ENCODE measurements at regions not wholly inside any gene's neighbourhood (a gene's known extent, or its start where the extent isn't known, plus 50 kb on each side); places are given as distances from the start of the nearest gene placed in this dataset.

DNA sequence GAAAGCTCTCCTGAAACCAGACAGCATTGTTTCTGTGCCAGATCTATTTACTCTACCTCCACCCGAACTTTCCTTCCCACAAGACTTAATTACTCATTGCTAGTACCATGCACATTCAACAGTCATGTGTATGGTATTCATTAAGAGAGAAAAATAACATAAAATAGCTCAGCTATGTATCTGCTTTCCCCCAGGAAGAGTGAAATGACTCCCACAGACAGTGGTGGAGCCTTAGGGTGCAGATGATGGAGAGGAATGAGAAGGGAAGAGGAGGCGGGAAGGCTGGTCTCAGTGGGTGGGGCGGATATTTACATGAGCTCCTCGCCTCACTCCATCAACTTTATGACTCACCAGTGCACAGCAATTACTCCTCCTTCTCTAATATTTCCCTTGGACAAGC, 724.5 kb downstream of the EPHA4 start:
- Histone ChIP-seq H3K4me3 (ENCODE audit: low read depth in 1 of 5, low read length in 5 of 5) (no peak overlapping the region), H3K27me3 (ENCODE audit: control insufficient read depth in 5 of 5, insufficient read depth in 4 of 5, low read length in 5 of 5) (peaks cover 0 to 5% (median 0%) of the 10 kb centered on the region in 5 donors), H3K9ac (ENCODE audit: low read length in 5 of 5) (no peak overlapping the region), H3K27ac (ENCODE audit: low read depth, low read length) (no peak overlapping the region), H3K36me3 (ENCODE audit: control insufficient read depth in 5 of 5, insufficient read depth in 5 of 5, low read length in 5 of 5) (no peaks in the 10 kb centered on the region), H3K4me1 (ENCODE audit: control insufficient read depth in 5 of 5, insufficient read depth in 5 of 5, low read length in 5 of 5) (no peaks in the 10 kb centered on the region), H3K9me3 (ENCODE audit: control insufficient read depth in 5 of 5, low read length in 5 of 5) (no peaks in the 10 kb centered on the region)

DNA sequence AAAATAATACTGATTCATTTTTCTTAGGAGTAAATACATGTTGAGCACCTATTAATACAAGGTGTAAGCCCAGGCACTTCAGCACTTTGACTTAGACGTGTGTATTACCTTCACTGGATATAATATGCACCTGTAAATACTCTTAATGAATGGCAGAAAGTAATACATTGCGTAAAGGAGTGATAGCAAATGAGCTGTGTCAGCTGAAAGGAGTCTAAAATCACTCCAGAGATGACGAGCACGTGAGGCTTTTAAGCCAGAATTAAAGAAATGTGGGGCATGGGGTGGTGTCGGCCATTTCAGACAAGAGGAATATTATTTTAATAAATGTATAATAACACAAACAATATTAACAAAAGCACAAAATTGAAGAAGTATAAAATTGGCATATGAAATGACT, 722.7 kb downstream of the EPHA4 start:
- no peak overlapping the region for H3K9ac ChIP-seq (ENCODE audit: low read length in 5 of 5)
- no peaks in the 10 kb centered on the region for H3K36me3 ChIP-seq (ENCODE audit: control insufficient read depth in 5 of 5, insufficient read depth in 5 of 5, low read length in 5 of 5)
- H3K9me3 ChIP-seq (ENCODE audit: control insufficient read depth in 5 of 5, low read length in 5 of 5), result no peaks in the 10 kb centered on the region
- H3K4me1 ChIP-seq (ENCODE audit: control insufficient read depth in 5 of 5, insufficient read depth in 5 of 5, low read length in 5 of 5), result no peaks in the 10 kb centered on the region
- H3K27ac ChIP-seq (ENCODE audit: low read depth, low read length), result no peak overlapping the region
- peaks cover 0 to 5% (median 0%) of the 10 kb centered on the region in 5 donors for H3K27me3 ChIP-seq (ENCODE audit: control insufficient read depth in 5 of 5, insufficient read depth in 4 of 5, low read length in 5 of 5)
- no peak overlapping the region for H3K4me3 ChIP-seq (ENCODE audit: low read depth in 1 of 5, low read length in 5 of 5)

DNA sequence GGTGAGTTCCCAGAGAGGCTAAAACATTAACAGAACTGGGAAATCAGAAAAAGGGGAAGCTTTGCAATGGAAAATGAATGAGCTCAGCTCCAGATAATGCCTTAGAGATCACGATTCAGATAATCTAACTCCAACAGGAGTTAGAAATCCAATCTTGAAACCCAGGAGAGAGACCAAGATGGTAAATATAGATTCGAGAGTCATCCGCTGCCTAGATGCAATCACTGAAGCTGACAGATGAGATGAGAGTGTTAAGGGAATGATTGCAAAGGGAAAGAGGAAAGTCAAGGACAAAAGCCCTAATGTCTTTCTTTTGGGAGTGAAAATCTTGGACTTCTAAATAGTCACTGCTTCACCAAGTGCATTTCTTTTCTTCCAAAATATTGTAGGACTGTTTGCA, 722.0 kb downstream of the EPHA4 start:
- Histone ChIP-seq H3K9me3 (ENCODE audit: control insufficient read depth in 5 of 5, low read length in 5 of 5) (no peaks in the 10 kb centered on the region), H3K27ac (ENCODE audit: low read depth, low read length) (no peak overlapping the region), H3K27me3 (ENCODE audit: control insufficient read depth in 5 of 5, insufficient read depth in 4 of 5, low read length in 5 of 5) (peaks cover 0 to 5% (median 0%) of the 10 kb centered on the region in 5 donors), H3K4me1 (ENCODE audit: control insufficient read depth in 5 of 5, insufficient read depth in 5 of 5, low read length in 5 of 5) (no peaks in the 10 kb centered on the region), H3K9ac (ENCODE audit: low read length in 5 of 5) (no peak overlapping the region), H3K4me3 (ENCODE audit: low read depth in 1 of 5, low read length in 5 of 5) (no peak overlapping the region), H3K36me3 (ENCODE audit: control insufficient read depth in 5 of 5, insufficient read depth in 5 of 5, low read length in 5 of 5) (no peaks in the 10 kb centered on the region)

DNA sequence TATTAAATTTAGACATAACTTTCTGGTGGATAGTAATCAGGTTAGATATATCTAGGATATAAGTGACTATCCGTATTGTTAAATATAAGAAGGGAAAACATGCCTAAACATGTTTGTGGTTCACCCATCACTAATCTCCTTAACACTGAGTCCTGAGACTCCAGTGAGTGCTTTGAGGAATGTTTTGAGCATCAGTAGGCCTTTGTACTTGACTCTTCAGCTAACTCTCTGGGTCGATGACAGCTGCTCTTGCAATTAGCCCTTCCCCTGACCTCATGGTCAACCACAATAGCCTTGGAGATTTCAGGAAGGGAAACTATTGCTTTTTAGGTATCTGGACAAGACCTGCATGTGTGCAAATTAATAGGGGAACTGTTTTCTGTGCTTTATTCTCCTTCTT, 716.8 kb downstream of the EPHA4 start:
- H3K27ac ChIP-seq (ENCODE audit: low read depth, low read length), result no peak overlapping the region
- no peaks in the 10 kb centered on the region for H3K27me3 ChIP-seq (ENCODE audit: control insufficient read depth in 5 of 5, insufficient read depth in 4 of 5, low read length in 5 of 5)
- H3K4me3 ChIP-seq (ENCODE audit: low read depth in 1 of 5, low read length in 5 of 5), result no peak overlapping the region

DNA sequence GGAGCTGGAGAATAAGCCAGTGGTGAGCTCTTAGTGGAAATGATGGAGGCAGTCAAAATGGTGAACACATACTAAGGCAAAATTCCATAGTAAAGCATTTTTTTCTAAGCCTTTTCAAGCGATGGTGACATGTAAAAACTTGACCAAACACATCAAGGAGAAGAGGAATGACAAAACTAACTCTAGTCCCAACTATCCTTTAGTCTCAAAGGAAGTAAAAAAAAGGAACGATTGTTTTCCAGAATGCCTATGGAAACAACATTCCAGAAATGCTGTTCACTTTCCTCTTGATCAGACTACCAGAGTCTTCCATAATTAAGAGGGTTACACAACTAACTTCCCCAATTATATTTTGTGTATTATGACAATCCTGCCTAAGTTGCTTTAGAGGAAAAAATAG, 715.6 kb downstream of the EPHA4 start:
- Histone ChIP-seq H3K9me3 (ENCODE audit: control insufficient read depth in 5 of 5, low read length in 5 of 5) (no peaks in the 10 kb centered on the region), H3K4me3 (ENCODE audit: low read depth in 1 of 5, low read length in 5 of 5) (no peak overlapping the region), H3K36me3 (ENCODE audit: control insufficient read depth in 5 of 5, insufficient read depth in 5 of 5, low read length in 5 of 5) (no peaks in the 10 kb centered on the region), H3K27ac (ENCODE audit: low read depth, low read length) (no peak overlapping the region), H3K9ac (ENCODE audit: low read length in 5 of 5) (no peak overlapping the region), H3K4me1 (ENCODE audit: control insufficient read depth in 5 of 5, insufficient read depth in 5 of 5, low read length in 5 of 5) (no peaks in the 10 kb centered on the region), H3K27me3 (ENCODE audit: control insufficient read depth in 5 of 5, insufficient read depth in 4 of 5, low read length in 5 of 5) (no peaks in the 10 kb centered on the region)

More for the DNA sequence above, 716.8 kb downstream of the EPHA4 start:
- H3K9me3 ChIP-seq (ENCODE audit: control insufficient read depth in 5 of 5, low read length in 5 of 5), result no peaks in the 10 kb centered on the region
- H3K4me1 ChIP-seq (ENCODE audit: control insufficient read depth in 5 of 5, insufficient read depth in 5 of 5, low read length in 5 of 5), result no peaks in the 10 kb centered on the region
- H3K36me3 ChIP-seq (ENCODE audit: control insufficient read depth in 5 of 5, insufficient read depth in 5 of 5, low read length in 5 of 5), result no peaks in the 10 kb centered on the region
- H3K9ac ChIP-seq (ENCODE audit: low read length in 5 of 5), result no peak overlapping the region

DNA sequence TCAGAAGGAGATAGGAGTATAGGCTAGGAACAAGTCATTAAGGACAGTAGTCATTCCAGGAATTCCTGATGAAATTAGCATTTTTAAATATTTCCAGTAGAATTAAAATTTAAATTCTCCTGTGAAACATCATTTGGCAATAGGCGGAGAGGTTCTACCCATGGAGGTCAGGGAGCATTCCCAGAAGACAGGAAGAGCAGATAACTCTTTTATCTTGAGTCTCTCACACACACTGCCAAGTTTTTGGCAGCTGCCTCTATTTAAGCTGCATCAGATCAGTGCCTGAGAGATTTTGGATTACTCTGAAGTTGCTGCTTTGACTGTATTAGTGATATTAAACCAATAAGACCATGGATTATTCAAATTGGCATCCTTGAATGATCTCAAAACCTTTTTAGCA, 714.7 kb downstream of the EPHA4 start:
- Histone ChIP-seq H3K27me3 (ENCODE audit: control insufficient read depth in 5 of 5, insufficient read depth in 4 of 5, low read length in 5 of 5) (no peaks in the 10 kb centered on the region), H3K9me3 (ENCODE audit: control insufficient read depth in 5 of 5, low read length in 5 of 5) (no peaks in the 10 kb centered on the region), H3K27ac (ENCODE audit: low read depth, low read length) (no peak overlapping the region), H3K36me3 (ENCODE audit: control insufficient read depth in 5 of 5, insufficient read depth in 5 of 5, low read length in 5 of 5) (no peaks in the 10 kb centered on the region), H3K4me3 (ENCODE audit: low read depth in 1 of 5, low read length in 5 of 5) (no peak overlapping the region), H3K4me1 (ENCODE audit: control insufficient read depth in 5 of 5, insufficient read depth in 5 of 5, low read length in 5 of 5) (no peaks in the 10 kb centered on the region), H3K9ac (ENCODE audit: low read length in 5 of 5) (no peak overlapping the region)

DNA sequence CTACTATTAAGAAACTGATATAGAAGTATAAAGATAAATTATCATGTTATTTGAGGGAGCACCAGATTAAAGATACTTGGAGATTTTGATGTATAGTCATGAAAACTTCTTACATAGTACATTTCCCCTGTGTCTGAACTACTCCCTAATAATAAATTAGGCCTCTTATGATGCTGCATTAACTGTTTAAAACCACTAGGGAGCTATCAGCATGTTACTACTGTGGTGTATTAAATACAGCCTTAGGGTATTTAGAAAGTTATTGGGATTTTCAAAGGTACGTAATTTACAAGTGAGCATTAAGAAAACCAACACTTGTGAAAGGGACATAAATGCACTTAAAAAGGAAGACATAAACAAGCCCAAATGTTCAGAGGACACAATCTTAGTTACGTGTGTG, 714.0 kb downstream of the EPHA4 start:
- no peaks in the 10 kb centered on the region for H3K36me3 ChIP-seq (ENCODE audit: control insufficient read depth in 5 of 5, insufficient read depth in 5 of 5, low read length in 5 of 5)
- no peaks in the 10 kb centered on the region for H3K9me3 ChIP-seq (ENCODE audit: control insufficient read depth in 5 of 5, low read length in 5 of 5)
- H3K4me3 ChIP-seq (ENCODE audit: low read depth in 1 of 5, low read length in 5 of 5), result no peak overlapping the region
- H3K27me3 ChIP-seq (ENCODE audit: control insufficient read depth in 5 of 5, insufficient read depth in 4 of 5, low read length in 5 of 5), result no peaks in the 10 kb centered on the region
- no peaks in the 10 kb centered on the region for H3K4me1 ChIP-seq (ENCODE audit: control insufficient read depth in 5 of 5, insufficient read depth in 5 of 5, low read length in 5 of 5)
- H3K27ac ChIP-seq (ENCODE audit: low read depth, low read length), result no peak overlapping the region
- H3K9ac ChIP-seq (ENCODE audit: low read length in 5 of 5), result no peak overlapping the region

DNA sequence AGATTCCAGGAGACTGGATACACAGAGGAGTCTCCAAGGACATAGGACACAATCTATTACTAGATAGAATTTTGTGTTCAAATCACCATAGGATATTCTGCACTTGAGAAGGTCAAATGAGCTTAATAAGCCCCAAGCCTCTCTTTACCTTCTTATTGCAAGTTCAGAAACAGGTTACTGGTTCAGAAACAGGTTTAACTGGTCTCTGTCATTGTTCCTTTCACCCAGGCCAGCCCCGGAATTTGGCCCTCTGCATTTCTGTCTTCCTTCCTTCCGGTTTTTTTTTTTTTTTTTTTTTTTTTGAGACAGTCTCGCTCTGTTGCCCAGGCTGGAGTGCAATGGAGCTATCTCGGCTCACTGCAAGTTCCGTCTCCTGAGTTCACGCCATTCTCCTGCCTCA, 700.2 kb downstream of the EPHA4 start:
- Histone ChIP-seq H3K27me3 (ENCODE audit: control insufficient read depth in 5 of 5, insufficient read depth in 4 of 5, low read length in 5 of 5) (no peaks in the 10 kb centered on the region), H3K9ac (ENCODE audit: low read length in 5 of 5) (no peak overlapping the region), H3K9me3 (ENCODE audit: control insufficient read depth in 5 of 5, low read length in 5 of 5) (no peaks in the 10 kb centered on the region), H3K36me3 (ENCODE audit: control insufficient read depth in 5 of 5, insufficient read depth in 5 of 5, low read length in 5 of 5) (no peaks in the 10 kb centered on the region), H3K4me1 (ENCODE audit: control insufficient read depth in 5 of 5, insufficient read depth in 5 of 5, low read length in 5 of 5) (no peaks in the 10 kb centered on the region), H3K27ac (ENCODE audit: low read depth, low read length) (no peak overlapping the region), H3K4me3 (ENCODE audit: low read depth in 1 of 5, low read length in 5 of 5) (no peak overlapping the region)

DNA sequence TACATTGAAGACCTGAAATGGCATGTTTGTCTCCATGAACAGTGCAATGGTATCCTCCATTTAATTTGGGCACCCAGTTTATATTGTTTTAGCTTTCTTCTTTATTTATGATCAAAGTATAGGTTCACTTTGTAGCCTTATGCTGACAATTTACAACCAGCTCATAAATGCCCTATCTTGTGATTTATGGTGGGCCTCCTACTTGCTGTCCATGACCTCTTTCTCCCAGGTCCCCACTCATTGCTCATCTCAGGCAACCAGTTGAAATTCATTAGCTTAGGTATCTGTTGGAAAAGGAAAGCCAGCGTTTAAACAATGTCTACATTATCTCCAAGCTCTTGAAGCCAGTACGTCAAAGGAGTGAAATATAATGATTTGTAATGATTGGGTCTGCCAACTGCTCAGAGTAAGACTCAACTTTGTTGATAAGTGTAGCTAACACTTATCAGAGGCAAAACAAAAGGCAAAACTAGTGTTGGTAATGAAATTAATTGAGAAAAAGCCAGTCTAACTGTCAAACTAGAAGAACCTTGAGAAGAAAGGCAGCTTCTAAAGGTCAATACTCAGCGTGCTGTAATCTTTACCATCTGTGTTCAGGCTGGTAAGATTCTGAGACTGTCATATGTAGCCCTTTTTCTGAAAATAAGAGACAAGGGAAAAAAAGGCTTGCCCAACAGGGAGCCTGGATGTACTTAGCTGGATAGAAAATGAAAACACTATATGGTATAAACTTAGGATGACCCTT, 695.9 kb downstream of the EPHA4 start:
- no peaks in the 10 kb centered on the region for H3K4me1 ChIP-seq (ENCODE audit: control insufficient read depth in 5 of 5, insufficient read depth in 5 of 5, low read length in 5 of 5)
- H3K9me3 ChIP-seq (ENCODE audit: control insufficient read depth in 5 of 5, low read length in 5 of 5), result no peaks in the 10 kb centered on the region
- no peak overlapping the region for H3K4me3 ChIP-seq (ENCODE audit: low read depth in 1 of 5, low read length in 5 of 5)
- no peaks in the 10 kb centered on the region for H3K36me3 ChIP-seq (ENCODE audit: control insufficient read depth in 5 of 5, insufficient read depth in 5 of 5, low read length in 5 of 5)
- no peak overlapping the region for H3K27ac ChIP-seq (ENCODE audit: low read depth, low read length)
- no peak overlapping the region for H3K9ac ChIP-seq (ENCODE audit: low read length in 5 of 5)
- no peaks in the 10 kb centered on the region for H3K27me3 ChIP-seq (ENCODE audit: control insufficient read depth in 5 of 5, insufficient read depth in 4 of 5, low read length in 5 of 5)

DNA sequence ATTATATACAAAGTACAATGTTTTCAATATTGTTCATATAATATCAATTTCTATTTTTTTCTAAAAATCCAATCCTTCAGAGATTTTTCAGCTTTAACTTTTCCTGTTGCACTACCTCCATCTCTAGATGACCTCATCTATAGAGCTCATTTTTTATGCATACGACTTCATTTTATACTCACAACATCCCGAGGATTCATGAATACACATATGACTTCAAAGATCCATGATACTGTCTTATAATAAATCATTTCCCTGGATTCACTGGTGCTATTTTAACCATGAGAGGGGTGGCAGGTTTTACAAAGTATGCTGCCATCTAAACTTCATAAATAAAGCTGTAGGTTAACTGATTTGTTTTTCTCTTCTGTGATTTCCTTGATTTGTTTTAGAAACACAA, 694.6 kb downstream of the EPHA4 start:
- Histone ChIP-seq H3K4me1 (ENCODE audit: control insufficient read depth in 5 of 5, insufficient read depth in 5 of 5, low read length in 5 of 5) (no peaks in the 10 kb centered on the region), H3K9me3 (ENCODE audit: control insufficient read depth in 5 of 5, low read length in 5 of 5) (no peaks in the 10 kb centered on the region), H3K27ac (ENCODE audit: low read depth, low read length) (no peak overlapping the region), H3K36me3 (ENCODE audit: control insufficient read depth in 5 of 5, insufficient read depth in 5 of 5, low read length in 5 of 5) (no peaks in the 10 kb centered on the region), H3K9ac (ENCODE audit: low read length in 5 of 5) (no peak overlapping the region), H3K4me3 (ENCODE audit: low read depth in 1 of 5, low read length in 5 of 5) (no peak overlapping the region), H3K27me3 (ENCODE audit: control insufficient read depth in 5 of 5, insufficient read depth in 4 of 5, low read length in 5 of 5) (no peaks in the 10 kb centered on the region)

All from subcutaneous abdominal adipose tissue (tissue), 5 donors.